HCT116 (cell line): ENCODE measurements at regions not wholly inside any gene's neighbourhood (a gene's known extent, or its start where the extent isn't known, plus 50 kb on each side); places are given as distances from the start of the nearest gene placed in this dataset.

Experiments
- ATAC-seq: fragments of 200-7000 bp; cut with Tn5 transposase; 2 replicates; pipeline ENCODE4 v1.9.1; 2020; ENCODE audit warnings: mild to moderate bottlenecking, moderate library complexity
- BruUV-seq: library from RNA; stranded (reverse); fragments of 400-500 nt; replicated peaks from 2 replicates; lab custom pipeline; 2021; lab: Mats Ljungman, UMichigan
- CTCF ChIA-PET: fragments of 300-600 bp; sonication (Branson Sonifier 250); formaldehyde crosslinking; loops from one replicate; lab custom pipeline; 2021; ENCODE audit warnings: antibody characterized with exemption; lab: Charles Lee
- POLR2A ChIA-PET: fragments of 300-600, 350-600 bp; sonication (Branson Sonifier 250); formaldehyde crosslinking; loops from one replicate; lab custom pipeline; 2021; ENCODE audit warnings: antibody characterized with exemption; lab: Charles Lee
- RAD21 ChIA-PET, 2 experiments: fragments of 300-600 bp; sonication (Branson Sonifier 250); formaldehyde crosslinking; loops; one replicate each; lab custom pipeline; 2023; ENCODE audit warnings: low total read pairs in 2 of 2; ENCODE audit not compliant: uncharacterized antibody in 2 of 2, unreplicated experiment in 2 of 2, low non-redundant PET in 1 of 2; lab: Charles Lee
- DNase-seq: peaks from one replicate; pipeline ENCODE4 v3.0.0-alpha.2; 2010; ENCODE audit warnings: low read depth, low spot score
- H2AFZ ChIP-seq: fragments of 200-600 bp; shearing (Covaris generic), sonication (generic); 2 replicates; pipeline ENCODE4 v1.6.1; 2017; ENCODE audit warnings: low read depth, mixed run types, mixed read lengths, antibody characterized with exemption, low read length; ENCODE audit not compliant: poor library complexity, severe bottlenecking
- H3K27ac ChIP-seq: 2 replicates; pipeline ENCODE4 v1.5.1; 2012; ENCODE audit warnings: low read depth, low read length
- H3K27me3 ChIP-seq: fragments of 200-600 bp; sonication (generic); 2 replicates; pipeline ENCODE4 v1.6.1; 2016; ENCODE audit warnings: mixed run types, low read length, mixed read lengths; ENCODE audit not compliant: insufficient read depth
- H3K36me3 ChIP-seq, 2 experiments: fragments of 200-500 bp in 1 of 2; fragments of 200-600 bp in 1 of 2; sonication (Bioruptor generic) in 1 of 2; sonication (generic) in 1 of 2; 2 replicates each; pipeline versions ENCODE4 v1.5.1 to v1.6.1; 2014 to 2016; ENCODE audit warnings: low read length in 2 of 2, inconsistent platforms in 1 of 2, mixed read lengths in 1 of 2, mixed run types in 1 of 2; ENCODE audit not compliant: insufficient read depth in 2 of 2, control insufficient read depth in 1 of 2
- H3K4me1 ChIP-seq, 2 experiments: fragments of 200-600 bp in 1 of 2; sonication (generic) in 1 of 2; 2 replicates each; pipeline versions ENCODE4 v1.5.1 to v1.6.1; 2012 to 2017; ENCODE audit warnings: low read length in 2 of 2, inconsistent platforms in 1 of 2, mild to moderate bottlenecking in 1 of 2, mixed read lengths in 1 of 2, mixed run types in 1 of 2, moderate library complexity in 1 of 2; ENCODE audit not compliant: insufficient read depth in 2 of 2, control insufficient read depth in 1 of 2
- H3K4me2 ChIP-seq: fragments of 200-600 bp; sonication (generic); 2 replicates; pipeline ENCODE4 v1.6.1; 2017; ENCODE audit warnings: mixed run types, low read length, mixed read lengths
- H3K4me3 ChIP-seq, 2 experiments: fragments of 200-600 bp in 1 of 2; sonication (generic) in 1 of 2; replicated peaks in 1 of 2; 2 replicates each; pipeline ENCODE4 v1.5.1; 2011 to 2016; ENCODE audit warnings: low read length in 2 of 2, control low read depth in 1 of 2, low read depth in 1 of 2, mild to moderate bottlenecking in 1 of 2, mixed read lengths in 1 of 2, mixed run types in 1 of 2
- H3K79me2 ChIP-seq: fragments of 200-600 bp; sonication (generic); 2 replicates; pipeline ENCODE4 v1.6.1; 2017; ENCODE audit warnings: mild to moderate bottlenecking, mixed run types, low read length, moderate library complexity, mixed read lengths; ENCODE audit not compliant: insufficient read depth
- H3K9ac ChIP-seq: fragments of 200-600 bp; sonication (generic); 2 replicates; pipeline ENCODE4 v1.6.1; 2016; ENCODE audit warnings: low read length, mixed read lengths
- H3K9me2 ChIP-seq: fragments of 200-600 bp; sonication (generic), shearing (Covaris generic); 2 replicates; pipeline ENCODE4 v1.6.1; 2017; ENCODE audit warnings: mixed run types, mild to moderate bottlenecking, moderate library complexity; ENCODE audit not compliant: insufficient read depth
- H3K9me3 ChIP-seq, 2 experiments: fragments of 200-500 bp in 1 of 2; fragments of 200-600 bp in 1 of 2; sonication (Bioruptor generic) in 1 of 2; sonication (generic) in 1 of 2; 2 replicates each; pipeline ENCODE4 v1.6.1; 2014 to 2017; ENCODE audit warnings: low read length in 2 of 2, mixed read lengths in 2 of 2, inconsistent platforms in 1 of 2, low read depth in 1 of 2, mild to moderate bottlenecking in 1 of 2, mixed run types in 1 of 2, moderate library complexity in 1 of 2; ENCODE audit not compliant: control insufficient read depth in 1 of 2, insufficient read depth in 1 of 2
- H4K20me1 ChIP-seq: fragments of 200-600 bp; sonication (generic), shearing (Covaris generic); 2 replicates; pipeline ENCODE4 v1.6.1; 2017; ENCODE audit warnings: mixed run types, mild to moderate bottlenecking, moderate library complexity; ENCODE audit not compliant: insufficient read depth
- ATF3 ChIP-seq: IDR thresholded peaks from 2 replicates; pipeline ENCODE4 v1.6.1; 2012
- CBX3 ChIP-seq: IDR thresholded peaks from 2 replicates; pipeline ENCODE4 v1.6.1; 2012; ENCODE audit warnings: low read depth
- EGR1 ChIP-seq: IDR thresholded peaks from 2 replicates; pipeline ENCODE4 v1.6.1; 2012; ENCODE audit warnings: low read depth
- ELF1 ChIP-seq: IDR thresholded peaks from 2 replicates; pipeline ENCODE4 v1.6.1; 2012; ENCODE audit warnings: low read depth, borderline replicate concordance
- EZH2 ChIP-seq: fragments of 200-600 bp; sonication (generic); IDR thresholded peaks from 2 replicates; pipeline ENCODE4 v1.6.1; 2017; ENCODE audit warnings: antibody characterized with exemption, mixed run types
- EZH2phosphoT487 ChIP-seq: fragments of 200-600 bp; IDR thresholded peaks from 2 replicates; pipeline ENCODE4 v1.6.1; 2018; ENCODE audit warnings: antibody characterized with exemption, borderline replicate concordance
- JUND ChIP-seq: IDR thresholded peaks from 2 replicates; pipeline ENCODE4 v1.6.1; 2012
- SIN3A ChIP-seq: IDR thresholded peaks from 2 replicates; pipeline ENCODE4 v1.6.1; 2012; ENCODE audit warnings: low read depth
- TCF7L2 ChIP-seq: IDR thresholded peaks from 2 replicates; pipeline ENCODE4 v1.7.0; 2011; ENCODE audit warnings: borderline replicate concordance, inconsistent platforms; ENCODE audit not compliant: insufficient read depth, insufficient read length; ENCODE audit errors: extremely low read depth
- YY1 ChIP-seq: IDR thresholded peaks from 2 replicates; pipeline ENCODE4 v1.6.1; 2011; ENCODE audit warnings: low read length, low read depth, moderate library complexity, mild to moderate bottlenecking; ENCODE audit not compliant: insufficient replicate concordance; ENCODE audit errors: extremely low read depth
- ZFX ChIP-seq: fragments of 450-650 bp; IDR thresholded peaks from 2 replicates; pipeline ENCODE4 v1.6.1; 2017
- intact Hi-C: fragments of 100-400 bp; cut with micrococcal nuclease; formaldehyde crosslinking; loops from 2 replicates; pipeline ENCODE4 v1.10.0; 2022
- TF ChIP-seq, protein P1 (sequence below), 3 experiments: fragments of 200-600 bp in 1 of 3; sonication (generic) in 1 of 3; IDR thresholded peaks in 2 of 3; conservative IDR thresholded peaks in 1 of 3; 2 replicates each; pipeline ENCODE4 v1.5.1; 2012 to 2017; ENCODE audit warnings: low read depth in 2 of 3, low read length in 2 of 3, antibody characterized with exemption in 1 of 3, borderline replicate concordance in 1 of 3, control low read depth in 1 of 3, mild to moderate bottlenecking in 1 of 3, mixed read lengths in 1 of 3, mixed run types in 1 of 3, moderate library complexity in 1 of 3; ENCODE audit not compliant: insufficient read depth in 1 of 3

DNA sequence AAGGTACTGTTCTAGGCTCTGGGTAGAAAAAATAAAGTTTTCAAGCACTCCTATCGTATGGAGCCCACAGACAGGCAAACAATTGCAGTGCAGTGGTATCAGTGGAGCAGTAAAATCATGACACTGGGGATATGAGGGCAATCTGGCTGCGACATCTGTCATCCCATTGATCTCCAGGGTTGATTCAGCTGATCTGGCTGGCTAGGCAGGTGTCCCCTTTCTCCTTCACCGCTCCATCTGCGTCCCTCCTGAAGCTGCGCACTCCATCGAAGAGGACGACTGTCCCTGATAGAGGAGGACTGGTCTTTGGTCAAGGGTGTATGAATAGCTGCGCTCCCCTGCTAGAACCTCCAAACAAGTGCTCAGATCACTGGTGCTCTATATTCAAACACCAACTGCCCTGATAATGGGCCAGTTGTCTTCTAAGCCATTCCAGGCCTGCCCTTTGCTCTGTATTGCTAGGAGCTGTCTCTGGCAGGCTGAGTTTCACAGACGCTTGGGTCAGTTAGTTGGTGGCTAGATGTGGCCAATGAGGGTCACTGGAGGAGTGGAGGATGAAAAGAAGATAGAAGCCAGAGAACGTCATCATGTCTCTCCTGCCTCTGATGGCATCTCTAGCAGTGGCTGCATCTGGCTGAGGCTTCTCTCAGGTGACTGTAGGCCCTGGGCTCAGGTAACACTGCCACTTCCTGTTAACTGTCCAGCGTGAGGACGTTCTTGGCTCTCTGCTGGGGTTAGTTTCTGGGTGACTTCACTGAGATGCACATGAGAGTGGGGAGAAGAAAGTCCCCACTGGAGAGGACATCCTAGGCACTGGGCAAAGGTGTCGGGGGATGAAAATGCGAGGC, 205.0 kb upstream of the FOXN3 start:
- H3K9ac ChIP-seq: no peak overlapping the region
- CTCF ChIA-PET: no interaction called here
- H3K27me3 ChIP-seq: no peaks in the 10 kb centered on the region
- intact Hi-C loops: loop anchor here (5.0 kb wide), 1 partner anchor 590 kb away; no protein-coding TSS in a partner anchor
- H4K20me1 ChIP-seq: no peaks in the 10 kb centered on the region
- no peak for DNase-seq
- ATAC-seq: no peak
- TF ChIP-seq YY1: no peak
- TF ChIP-seq JUND: no peak
- no peak for TF ChIP-seq EZH2
- no peak for TF ChIP-seq EGR1
- TF ChIP-seq SIN3A: no peak
- TF ChIP-seq EZH2phosphoT487: no peak
- TF ChIP-seq ELF1: no peak
- peaks cover 7 to 14% of the 10 kb centered on the region in 2 experiments; a peak in 3 of 4 replicates for H3K4me1 ChIP-seq
- RAD21 ChIA-PET: no interaction called here
- H3K36me3 ChIP-seq: no peaks in the 10 kb centered on the region
- H3K4me2 ChIP-seq: no peak overlapping the region
- BruUV-seq: no TSS peak
- no peak overlapping the region for H2AFZ ChIP-seq
- no peaks in the 10 kb centered on the region for H3K79me2 ChIP-seq
- H3K9me2 ChIP-seq: no peaks in the 10 kb centered on the region
- no peak overlapping the region for H3K27ac ChIP-seq
- POLR2A ChIA-PET: no interaction called here
- H3K9me3 ChIP-seq: no peaks in the 10 kb centered on the region
- H3K4me3 ChIP-seq: no peak overlapping the region

GRCh38 chr14:89621009-89621421, 204.0 kb upstream of the FOXN3 start:
- Histone ChIP-seq H4K20me1 (no peaks in the 10 kb centered on the region), H3K9me3 (no peaks in the 10 kb centered on the region), H3K9me2 (no peaks in the 10 kb centered on the region), H3K4me1 (peaks cover 7 to 14% of the 10 kb centered on the region in 2 experiments; a peak in 3 of 4 replicates), H3K27me3 (no peaks in the 10 kb centered on the region), H2AFZ (no peak overlapping the region), H3K4me3 (no peak overlapping the region), H3K4me2 (no peak overlapping the region), H3K36me3 (no peaks in the 10 kb centered on the region), H3K9ac (no peak overlapping the region), H3K27ac (no peak overlapping the region), H3K79me2 (no peaks in the 10 kb centered on the region)
- intact Hi-C loops: loop anchor here (5.0 kb wide), 1 partner anchor 589 kb away; no protein-coding TSS in a partner anchor
- ChIA-PET POLR2A (no interaction called here), CTCF (no interaction called here), RAD21 (no interaction called here)
- no peak for TF ChIP-seq ATF3
- no peak for TF ChIP-seq YY1
- TF ChIP-seq EZH2: no peak
- TF ChIP-seq CBX3: no peak
- no peak for TF ChIP-seq ZFX
- no peak for TF ChIP-seq TCF7L2
- TF ChIP-seq, protein P1, sequence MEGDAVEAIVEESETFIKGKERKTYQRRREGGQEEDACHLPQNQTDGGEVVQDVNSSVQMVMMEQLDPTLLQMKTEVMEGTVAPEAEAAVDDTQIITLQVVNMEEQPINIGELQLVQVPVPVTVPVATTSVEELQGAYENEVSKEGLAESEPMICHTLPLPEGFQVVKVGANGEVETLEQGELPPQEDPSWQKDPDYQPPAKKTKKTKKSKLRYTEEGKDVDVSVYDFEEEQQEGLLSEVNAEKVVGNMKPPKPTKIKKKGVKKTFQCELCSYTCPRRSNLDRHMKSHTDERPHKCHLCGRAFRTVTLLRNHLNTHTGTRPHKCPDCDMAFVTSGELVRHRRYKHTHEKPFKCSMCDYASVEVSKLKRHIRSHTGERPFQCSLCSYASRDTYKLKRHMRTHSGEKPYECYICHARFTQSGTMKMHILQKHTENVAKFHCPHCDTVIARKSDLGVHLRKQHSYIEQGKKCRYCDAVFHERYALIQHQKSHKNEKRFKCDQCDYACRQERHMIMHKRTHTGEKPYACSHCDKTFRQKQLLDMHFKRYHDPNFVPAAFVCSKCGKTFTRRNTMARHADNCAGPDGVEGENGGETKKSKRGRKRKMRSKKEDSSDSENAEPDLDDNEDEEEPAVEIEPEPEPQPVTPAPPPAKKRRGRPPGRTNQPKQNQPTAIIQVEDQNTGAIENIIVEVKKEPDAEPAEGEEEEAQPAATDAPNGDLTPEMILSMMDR (IDR thresholded peaks at IDR 0.05 in 2 of 3, conservative IDR thresholded peaks at IDR 0.05 in 1 of 3; ENCODE audit: borderline replicate concordance in 1 of 3, insufficient read depth in 1 of 3, low read depth in 2 of 3, low read length in 2 of 3): no peak
- DNase-seq: no peak
- BruUV-seq: no TSS peak
- ATAC-seq: no peak
